ENCODE measurements at regions not wholly inside any gene's neighbourhood (a gene's known extent, or its start where the extent isn't known, plus 50 kb on each side); places are given as distances from the start of the nearest gene placed in this dataset.

DNA sequence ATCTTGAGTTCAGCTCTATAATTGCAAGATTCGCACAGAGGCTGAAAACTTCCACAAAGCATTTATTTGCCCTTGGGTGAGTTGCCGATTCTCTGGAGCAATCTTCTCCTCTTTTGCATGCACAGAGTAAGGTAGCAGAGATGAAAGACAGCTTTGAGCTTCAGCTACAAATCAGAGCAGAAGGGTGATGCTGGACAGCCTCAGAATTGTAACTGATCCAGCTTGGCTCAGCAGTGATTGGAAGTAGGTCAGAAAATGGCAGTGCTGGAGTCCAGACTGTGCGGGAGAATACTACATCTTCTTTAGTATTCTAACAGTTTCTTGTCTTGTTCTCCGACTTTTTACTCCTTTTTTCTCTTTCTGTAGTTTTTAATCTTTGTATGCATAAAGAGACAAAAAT is 55.4 kb upstream of the CDC14C start:
- Mint-ChIP-seq H3K9me3 (no peaks in the 10 kb centered on the region), H3K36me3 (no peaks in the 10 kb centered on the region), H3K27ac (no peak overlapping the region), H3K4me3 (no peak overlapping the region), H3K27me3 (peaks cover 14% of the 10 kb centered on the region), H3K4me1 (ENCODE audit: unreplicated experiment) (no peaks in the 10 kb centered on the region)
- TF ChIP-seq, protein P1, sequence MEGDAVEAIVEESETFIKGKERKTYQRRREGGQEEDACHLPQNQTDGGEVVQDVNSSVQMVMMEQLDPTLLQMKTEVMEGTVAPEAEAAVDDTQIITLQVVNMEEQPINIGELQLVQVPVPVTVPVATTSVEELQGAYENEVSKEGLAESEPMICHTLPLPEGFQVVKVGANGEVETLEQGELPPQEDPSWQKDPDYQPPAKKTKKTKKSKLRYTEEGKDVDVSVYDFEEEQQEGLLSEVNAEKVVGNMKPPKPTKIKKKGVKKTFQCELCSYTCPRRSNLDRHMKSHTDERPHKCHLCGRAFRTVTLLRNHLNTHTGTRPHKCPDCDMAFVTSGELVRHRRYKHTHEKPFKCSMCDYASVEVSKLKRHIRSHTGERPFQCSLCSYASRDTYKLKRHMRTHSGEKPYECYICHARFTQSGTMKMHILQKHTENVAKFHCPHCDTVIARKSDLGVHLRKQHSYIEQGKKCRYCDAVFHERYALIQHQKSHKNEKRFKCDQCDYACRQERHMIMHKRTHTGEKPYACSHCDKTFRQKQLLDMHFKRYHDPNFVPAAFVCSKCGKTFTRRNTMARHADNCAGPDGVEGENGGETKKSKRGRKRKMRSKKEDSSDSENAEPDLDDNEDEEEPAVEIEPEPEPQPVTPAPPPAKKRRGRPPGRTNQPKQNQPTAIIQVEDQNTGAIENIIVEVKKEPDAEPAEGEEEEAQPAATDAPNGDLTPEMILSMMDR (conservative IDR thresholded peaks at IDR 0.05), result no peak
- DNase-seq (ENCODE audit: extremely low spot score, unreplicated experiment), result no peak

DNA sequence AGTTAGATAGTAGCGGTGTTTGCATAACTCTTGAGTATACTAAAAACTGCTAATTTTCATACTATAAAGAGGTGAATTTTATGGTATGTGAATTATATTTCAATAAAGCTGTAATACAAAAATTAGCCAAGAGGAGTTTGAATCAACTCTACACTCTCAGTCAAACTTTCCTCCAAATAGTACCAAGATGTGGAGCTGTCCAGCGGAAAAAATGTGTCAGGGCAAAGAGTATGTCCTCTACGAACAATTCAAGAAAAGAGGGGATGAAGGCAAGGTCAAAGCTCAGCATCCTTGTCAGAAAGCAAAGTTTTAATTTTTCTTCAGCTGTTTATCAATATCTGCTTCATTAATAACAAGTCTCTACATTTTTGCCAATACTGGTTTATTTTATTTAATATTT is 51.8 kb upstream of the CDC14C start:
- peaks cover 4% of the 10 kb centered on the region for H3K4me1 Mint-ChIP-seq (ENCODE audit: unreplicated experiment)
- DNase-seq (ENCODE audit: extremely low spot score, unreplicated experiment), result no peak
- peaks cover 22% of the 10 kb centered on the region for H3K27me3 Mint-ChIP-seq
- TF ChIP-seq, protein P1 (conservative IDR thresholded peaks at IDR 0.05), result no peak
- H3K27ac Mint-ChIP-seq, result no peak overlapping the region
- H3K9me3 Mint-ChIP-seq, result no peaks in the 10 kb centered on the region
- H3K36me3 Mint-ChIP-seq, result no peaks in the 10 kb centered on the region
- H3K4me3 Mint-ChIP-seq, result no peak overlapping the region
